Left lung (tissue), 4 donors: ENCODE measurements at regions not wholly inside any gene's neighbourhood (a gene's known extent, or its start where the extent isn't known, plus 50 kb on each side); places are given as distances from the start of the nearest gene placed in this dataset.

Source experiments
- ATAC-seq: fragments of 200-7000 bp; cut with Tn5 transposase; one replicate; pipeline ENCODE4 v1.9.1; 2020; ENCODE audit warnings: moderate library complexity
- DNase-seq, 4 donors: peaks; one replicate each; pipeline ENCODE4 v3.0.0-alpha.2; 2013 to 2020
- H3K27ac ChIP-seq, 2 donors: fragments of 200-600 bp; sonication (generic) in 1 of 2; one replicate each; pipeline versions ENCODE4 v1.5.0 to v1.8.0; 2020 to 2021
- H3K27me3 ChIP-seq, 2 donors: fragments of 200-600 bp; sonication (generic) in 1 of 2; one replicate each; pipeline versions ENCODE4 v1.5.0 to v1.8.0; 2020 to 2021
- H3K36me3 ChIP-seq, 2 donors: fragments of 200-600 bp; sonication (generic) in 1 of 2; one replicate each; pipeline versions ENCODE4 v1.5.0 to v1.8.0; 2020 to 2021
- H3K4me1 ChIP-seq, 2 donors: fragments of 200-600 bp; one replicate each; pipeline ENCODE4 v1.8.0; 2021
- H3K4me3 ChIP-seq, 2 donors: fragments of 200-600 bp; sonication (generic) in 1 of 2; one replicate each; pipeline versions ENCODE4 v1.5.0 to v1.8.0; 2020 to 2021; ENCODE audit warnings: mild to moderate bottlenecking in 1 of 2
- H3K9me3 ChIP-seq, 2 donors: fragments of 200-600 bp; sonication (generic) in 1 of 2; one replicate each; pipeline versions ENCODE4 v1.5.0 to v1.8.0; 2020 to 2021
- intact Hi-C, 2 donors: fragments of 100-400 bp; cut with DNase I; formaldehyde crosslinking; loops; one replicate each; pipeline versions ENCODE4 v1.11.2 to v1.14.2; 2022
- TF ChIP-seq, protein P1 (sequence below), 2 donors: fragments of 200-600 bp; sonication (generic) in 1 of 2; IDR thresholded peaks; one replicate each; pipeline versions ENCODE4 v1.5.0 to v1.8.0; 2021; ENCODE audit warnings: antibody characterized with exemption in 2 of 2
- donor health status: DM: no; HTN: yes; CAD: no.
- donor health status: DM: no; HTN: no; CAD: no.

DNA sequence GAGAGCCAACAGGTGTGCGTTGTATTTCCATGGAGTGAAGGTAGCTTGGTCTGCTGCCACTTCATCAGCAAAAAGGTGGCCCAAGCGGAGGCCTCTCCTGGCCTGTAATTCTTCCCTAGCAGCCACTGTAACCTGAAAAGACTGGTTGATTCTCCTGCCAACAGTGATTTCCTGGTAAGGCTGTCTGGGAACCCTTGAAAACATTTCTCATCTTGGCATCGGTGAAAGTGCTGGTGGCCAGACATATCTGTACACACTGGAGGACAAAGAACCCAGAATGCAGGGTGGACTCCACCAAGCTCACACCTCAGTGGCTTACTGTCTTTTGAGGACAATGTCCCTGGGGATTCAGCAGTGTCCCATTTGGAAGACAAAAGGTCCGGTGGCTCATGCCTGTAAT is 128.0 kb downstream of the TRIM29 start:
- TF ChIP-seq, protein P1, sequence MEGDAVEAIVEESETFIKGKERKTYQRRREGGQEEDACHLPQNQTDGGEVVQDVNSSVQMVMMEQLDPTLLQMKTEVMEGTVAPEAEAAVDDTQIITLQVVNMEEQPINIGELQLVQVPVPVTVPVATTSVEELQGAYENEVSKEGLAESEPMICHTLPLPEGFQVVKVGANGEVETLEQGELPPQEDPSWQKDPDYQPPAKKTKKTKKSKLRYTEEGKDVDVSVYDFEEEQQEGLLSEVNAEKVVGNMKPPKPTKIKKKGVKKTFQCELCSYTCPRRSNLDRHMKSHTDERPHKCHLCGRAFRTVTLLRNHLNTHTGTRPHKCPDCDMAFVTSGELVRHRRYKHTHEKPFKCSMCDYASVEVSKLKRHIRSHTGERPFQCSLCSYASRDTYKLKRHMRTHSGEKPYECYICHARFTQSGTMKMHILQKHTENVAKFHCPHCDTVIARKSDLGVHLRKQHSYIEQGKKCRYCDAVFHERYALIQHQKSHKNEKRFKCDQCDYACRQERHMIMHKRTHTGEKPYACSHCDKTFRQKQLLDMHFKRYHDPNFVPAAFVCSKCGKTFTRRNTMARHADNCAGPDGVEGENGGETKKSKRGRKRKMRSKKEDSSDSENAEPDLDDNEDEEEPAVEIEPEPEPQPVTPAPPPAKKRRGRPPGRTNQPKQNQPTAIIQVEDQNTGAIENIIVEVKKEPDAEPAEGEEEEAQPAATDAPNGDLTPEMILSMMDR (IDR thresholded peaks at IDR 0.05): no peak
- no peaks in the 10 kb centered on the region for H3K9me3 ChIP-seq
- no peak overlapping the region for H3K27ac ChIP-seq
- peaks cover 7 to 69% of the 10 kb centered on the region in 2 donors for H3K27me3 ChIP-seq
- ATAC-seq (no peak), DNase-seq (no peak)
- no peaks in the 10 kb centered on the region for H3K36me3 ChIP-seq
- H3K4me3 ChIP-seq: no peak overlapping the region
- intact Hi-C loops: no loop called here
- no peaks in the 10 kb centered on the region for H3K4me1 ChIP-seq

DNA sequence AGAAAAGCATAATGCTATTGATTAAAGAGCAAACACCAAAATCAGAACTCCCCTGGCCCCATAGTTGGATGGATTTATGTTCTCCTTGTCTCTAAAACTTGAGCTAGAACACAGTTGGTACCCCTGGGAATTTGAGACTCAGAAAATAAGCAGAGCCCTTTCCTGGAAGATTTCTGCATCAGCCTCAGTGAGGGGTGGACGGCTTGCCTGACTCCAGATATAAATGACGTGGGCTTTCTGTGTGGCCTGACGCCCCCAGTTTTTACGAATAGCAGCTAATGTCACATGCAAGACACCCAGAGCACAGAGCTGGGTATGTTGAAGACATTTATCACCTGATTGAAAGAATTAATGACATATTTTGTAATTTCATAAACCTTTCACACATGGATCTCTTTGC is 130.8 kb downstream of the TRIM29 start:
- Histone ChIP-seq H3K36me3 (no peaks in the 10 kb centered on the region), H3K27ac (no peak overlapping the region), H3K27me3 (peaks cover 0 to 62% of the 10 kb centered on the region in 2 donors), H3K4me3 (no peak overlapping the region), H3K4me1 (no peaks in the 10 kb centered on the region), H3K9me3 (no peaks in the 10 kb centered on the region)
- intact Hi-C loops: no loop called here
- no peak for DNase-seq
- no peak for ATAC-seq
- TF ChIP-seq, protein P1 (IDR thresholded peaks at IDR 0.05): no peak

DNA sequence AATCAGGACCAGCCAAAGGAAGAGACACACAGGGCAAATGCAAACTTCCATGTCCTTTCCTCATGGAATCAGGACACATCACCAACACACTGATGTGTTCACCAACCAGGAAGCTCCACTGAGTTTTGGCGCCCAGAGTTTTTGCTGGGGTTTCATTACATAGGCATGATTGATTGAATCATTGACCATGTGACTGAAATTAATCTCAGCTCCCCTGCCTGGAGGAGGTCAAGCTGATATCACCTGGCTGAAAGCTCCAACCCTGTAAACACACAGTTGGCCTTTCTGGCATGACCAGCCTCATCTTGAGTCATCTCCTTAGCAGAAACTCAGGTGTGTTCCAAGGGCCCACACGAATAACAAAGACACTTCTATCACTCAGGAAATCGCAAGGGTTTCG is 133.2 kb downstream of the TRIM29 start:
- intact Hi-C loops: no loop called here
- TF ChIP-seq, protein P1 (IDR thresholded peaks at IDR 0.05): no peak

DNA sequence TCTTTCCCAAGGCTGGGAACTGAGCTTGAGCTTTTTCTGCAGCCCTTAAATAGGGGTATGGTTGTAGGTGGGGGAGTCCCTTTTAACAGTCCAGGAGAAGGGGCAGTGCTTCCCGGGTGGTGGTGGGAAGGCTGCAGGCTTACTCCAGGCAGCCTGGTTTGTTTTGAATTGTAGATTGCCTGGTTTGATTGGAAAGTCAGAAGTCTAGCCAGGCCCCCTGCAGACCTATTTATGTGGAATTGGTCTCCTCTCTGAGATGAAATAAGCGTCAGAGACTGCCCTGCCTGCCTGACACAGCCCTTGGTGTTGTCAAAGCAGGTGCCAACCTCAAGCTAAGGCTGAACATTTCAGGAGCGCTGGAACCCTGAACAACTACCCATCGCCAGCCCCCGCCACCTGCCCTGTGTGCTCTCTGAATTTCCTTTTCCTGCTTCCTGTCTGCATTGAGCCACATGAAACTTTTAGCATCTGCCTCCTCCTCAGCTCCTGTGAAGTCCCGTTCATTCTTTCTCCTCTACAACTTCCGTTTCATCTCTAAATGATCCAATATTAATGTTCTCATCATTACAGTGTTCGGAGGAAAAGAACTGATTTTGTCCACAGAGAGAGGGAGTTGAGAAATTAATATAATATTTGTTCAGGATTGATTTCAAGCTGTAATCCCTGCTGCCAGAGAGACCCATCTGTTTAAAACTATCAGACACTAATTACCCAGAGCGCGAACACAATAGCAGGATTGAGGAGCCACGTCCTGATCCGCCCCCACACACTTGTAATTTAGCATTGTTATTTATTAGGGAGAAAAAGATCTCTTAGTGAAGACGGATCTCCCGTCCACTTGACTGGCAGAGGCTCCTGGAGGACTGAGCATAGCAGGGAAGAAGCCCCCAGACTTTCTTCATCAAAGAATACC is 136.5 kb downstream of the TRIM29 start:
- no peak overlapping the region for H3K4me3 ChIP-seq
- TF ChIP-seq, protein P1 (IDR thresholded peaks at IDR 0.05): no peak
- no peaks in the 10 kb centered on the region for H3K9me3 ChIP-seq
- DNase-seq (no peak), ATAC-seq (no peak)
- peaks cover 0 to 45% of the 10 kb centered on the region in 2 donors for H3K27me3 ChIP-seq
- H3K27ac ChIP-seq: no peak overlapping the region
- H3K4me1 ChIP-seq: no peaks in the 10 kb centered on the region
- H3K36me3 ChIP-seq: no peaks in the 10 kb centered on the region
- intact Hi-C loops: no loop called here

More for the DNA sequence above, 133.2 kb downstream of the TRIM29 start:
- ATAC-seq (no peak), DNase-seq (no peak)
- no peak overlapping the region for H3K27ac ChIP-seq
- H3K4me3 ChIP-seq: no peak overlapping the region
- no peaks in the 10 kb centered on the region for H3K9me3 ChIP-seq
- H3K27me3 ChIP-seq: peaks cover 0 to 54% of the 10 kb centered on the region in 2 donors
- H3K4me1 ChIP-seq: no peaks in the 10 kb centered on the region
- H3K36me3 ChIP-seq: no peaks in the 10 kb centered on the region

DNA sequence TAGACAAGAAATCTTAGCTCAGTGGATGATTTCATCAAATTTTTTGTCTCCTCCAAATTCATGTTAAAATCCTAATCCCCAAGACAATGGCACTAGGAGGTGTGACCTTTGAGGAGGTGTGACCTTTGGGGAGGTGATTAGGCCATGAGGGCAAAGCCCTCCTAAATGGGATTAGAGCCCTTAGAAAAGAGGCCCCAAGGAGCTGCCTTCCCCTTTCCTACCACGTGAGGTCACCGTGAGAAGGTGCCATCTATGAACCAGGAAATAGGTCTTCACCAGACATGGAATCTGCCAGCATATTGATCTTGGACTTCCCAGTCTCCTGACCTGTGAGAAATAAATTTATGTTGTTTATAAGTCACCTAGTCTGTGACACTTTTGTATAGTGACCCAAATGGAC is 138.7 kb downstream of the TRIM29 start:
- Histone ChIP-seq H3K4me1 (no peaks in the 10 kb centered on the region), H3K27me3 (peaks cover 0 to 43% of the 10 kb centered on the region in 2 donors), H3K36me3 (no peaks in the 10 kb centered on the region), H3K27ac (no peak overlapping the region), H3K4me3 (no peak overlapping the region), H3K9me3 (no peaks in the 10 kb centered on the region)
- TF ChIP-seq, protein P1 (IDR thresholded peaks at IDR 0.05): no peak
- DNase-seq: no peak
- no peak for ATAC-seq
- intact Hi-C loops: no loop called here
